AG04449 (cell line): ENCODE measurements at regions not wholly inside any gene's neighbourhood (a gene's known extent, or its start where the extent isn't known, plus 50 kb on each side); places are given as distances from the start of the nearest gene placed in this dataset.

ENCODE experiments used
- CTCF ChIA-PET: fragments of 350-600 bp; formaldehyde crosslinking; extraction: SDS; loops from one replicate; lab custom pipeline; 2021; ENCODE audit warnings: antibody characterized with exemption; lab: Yijun Ruan, JAX
- POLR2A ChIA-PET: fragments of 400-600, 350-600 bp; formaldehyde crosslinking; extraction: SDS; loops from one replicate; lab custom pipeline; 2020; ENCODE audit warnings: antibody characterized with exemption, inconsistent platforms; lab: Yijun Ruan, JAX
- DNase-seq: peaks from one replicate; pipeline ENCODE4 v3.0.0-alpha.2; 2010; ENCODE audit warnings: low read depth, low spot score
- H3K4me3 ChIP-seq: 2 replicates; pipeline ENCODE4 v1.5.1; 2011; ENCODE audit warnings: low read depth, mild to moderate bottlenecking, control low read depth, low read length
- CTCF ChIP-seq: IDR thresholded peaks from one replicate; pipeline ENCODE4 v1.5.1; 2011; ENCODE audit warnings: mild to moderate bottlenecking, moderate library complexity, low read length, control low read depth, inconsistent platforms; ENCODE audit not compliant: insufficient read depth; ENCODE audit errors: missing control alignments

DNA sequence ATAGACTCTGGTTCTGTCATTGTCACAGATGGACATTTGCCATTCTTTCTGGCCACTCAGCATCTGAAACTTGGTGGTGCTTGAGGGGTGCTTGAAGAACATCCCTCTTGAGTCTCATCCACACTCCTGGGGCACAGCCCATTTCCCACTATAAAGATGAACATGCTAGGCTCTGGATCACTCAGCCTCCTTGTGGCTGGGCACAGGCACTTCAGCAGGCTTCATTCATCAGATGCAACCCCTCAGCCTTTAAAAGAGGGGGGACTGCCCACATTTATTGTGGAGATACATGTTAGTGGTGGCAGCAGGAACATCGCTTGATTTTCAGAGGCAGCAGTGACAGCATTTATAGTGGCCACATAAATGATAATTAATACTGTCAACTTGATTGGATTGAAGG lies 124.7 kb upstream of the NIPBL start:
- TF ChIP-seq CTCF, result no peak
- ChIA-PET CTCF (no interaction called here), POLR2A (no interaction called here)
- no peak for DNase-seq
- no peak overlapping the region for H3K4me3 ChIP-seq

DNA sequence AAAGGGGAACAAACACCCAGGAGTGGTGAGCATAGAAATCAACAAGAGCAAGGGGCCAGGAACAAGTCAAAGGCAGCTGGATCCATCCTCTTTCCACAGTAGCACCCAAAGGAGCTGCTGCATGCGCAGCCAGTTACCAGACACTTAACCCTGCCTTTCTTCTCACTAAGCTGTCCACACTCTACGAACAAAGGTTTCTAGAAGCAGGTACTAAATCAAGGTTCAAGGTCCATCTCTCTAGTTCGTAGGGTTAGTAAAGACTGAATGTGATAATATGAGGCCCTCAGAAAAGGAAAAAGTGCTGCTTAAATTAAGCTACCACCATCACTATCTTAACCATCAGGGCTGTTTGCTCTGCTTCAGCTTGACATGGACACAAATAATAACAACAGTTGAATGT lies 121.2 kb upstream of the NIPBL start:
- ChIA-PET POLR2A (no interaction called here), CTCF (interaction anchor here (1.2 kb wide), 1 partner anchor 10 kb away, joined by 4 read pairs; no protein-coding TSS in a partner anchor)
- no peak for DNase-seq
- TF ChIP-seq CTCF, result no peak
- H3K4me3 ChIP-seq, result no peak overlapping the region

DNA sequence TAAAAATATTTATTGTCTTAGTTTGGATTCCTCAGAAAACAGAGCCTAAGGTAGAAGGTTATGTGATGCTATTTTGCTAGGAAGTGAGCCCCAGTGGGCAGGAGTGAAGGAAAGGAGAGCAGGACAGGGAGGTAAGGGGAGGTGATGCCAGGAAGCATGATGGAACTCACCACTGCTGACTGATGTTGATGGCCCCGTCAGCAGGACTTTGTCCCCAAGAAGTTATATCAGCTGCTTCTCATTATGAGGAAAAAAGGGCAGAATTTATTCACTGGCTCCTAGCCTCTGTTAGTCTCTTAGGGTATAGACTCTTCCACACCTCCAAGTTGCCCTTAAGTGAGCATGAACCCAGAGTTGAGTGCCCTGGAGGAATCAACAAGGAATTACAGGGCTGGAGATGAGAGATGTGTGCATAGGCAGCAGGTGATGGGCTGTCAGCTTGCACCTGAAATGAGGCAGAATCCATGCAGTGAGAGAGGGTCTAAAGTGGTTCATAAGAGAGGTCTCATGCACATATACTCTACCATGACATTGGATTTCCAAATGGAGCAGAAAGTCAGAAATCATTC lies 120.6 kb upstream of the NIPBL start:
- no peak overlapping the region for H3K4me3 ChIP-seq
- no peak for TF ChIP-seq CTCF
- POLR2A ChIA-PET, result no interaction called here
- no peak for DNase-seq
- CTCF ChIA-PET, result no interaction called here

DNA sequence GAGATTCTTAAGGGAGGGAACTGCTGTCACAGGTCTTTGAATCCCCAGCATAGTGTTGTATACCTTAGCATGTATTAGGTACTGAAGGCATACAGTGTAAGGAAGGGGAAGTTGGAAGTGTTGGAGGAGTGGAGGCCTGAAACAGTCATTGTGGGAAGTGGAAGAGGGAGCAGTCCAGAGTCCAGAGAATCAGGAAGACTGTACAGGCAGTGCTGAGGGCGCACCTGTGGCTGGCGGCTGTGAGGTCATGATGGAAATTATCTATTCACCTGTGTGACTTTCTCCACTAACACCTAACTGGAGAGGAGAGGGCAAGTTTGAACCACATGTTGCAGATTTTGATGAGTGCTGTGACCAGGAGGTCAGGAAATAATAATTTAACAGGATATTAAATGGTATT lies 119.7 kb upstream of the NIPBL start:
- ChIA-PET CTCF (no interaction called here), POLR2A (no interaction called here)
- no peak for TF ChIP-seq CTCF
- H3K4me3 ChIP-seq, result no peak overlapping the region
- DNase-seq, result no peak

- no peak overlapping the region for H3K4me3 ChIP-seq
- no peak for DNase-seq
- ChIA-PET POLR2A (no interaction called here), CTCF (no interaction called here)
- no peak for TF ChIP-seq CTCF
Observed at GRCh38 chr5:36759117-36759516, 117.5 kb upstream of the NIPBL start.

GRCh38 chr5:36763454-36763853 lies 113.1 kb upstream of the NIPBL start:
- TF ChIP-seq CTCF, result no peak
- DNase-seq, result no peak
- ChIA-PET CTCF (no interaction called here), POLR2A (no interaction called here)
- no peak overlapping the region for H3K4me3 ChIP-seq
